HepG2 (cell line): ENCODE measurements at regions not wholly inside any gene's neighbourhood (a gene's known extent, or its start where the extent isn't known, plus 50 kb on each side); places are given as distances from the start of the nearest gene placed in this dataset.

Experiments used
- CC2D1A ChIP-seq: sonication (generic); formaldehyde crosslinking; IDR thresholded peaks from 2 replicates; pipeline ENCODE4 v1.8.1; 2023; ENCODE audit warnings: mild to moderate bottlenecking, missing genetic modification reagents
- GTF3A ChIP-seq: sonication (generic); formaldehyde crosslinking; conservative IDR thresholded peaks from 2 replicates; pipeline ENCODE4 v1.4.0; 2020; ENCODE audit warnings: mild to moderate bottlenecking, missing genetic modification reagents
- HDAC2 ChIP-seq: sonication (generic); formaldehyde crosslinking; IDR thresholded peaks from 2 replicates; pipeline ENCODE4 v1.4.0; 2020; ENCODE audit warnings: missing genetic modification reagents
- JUND ChIP-seq: sonication (generic); formaldehyde crosslinking; IDR thresholded peaks from 2 replicates; pipeline ENCODE4 v1.8.0; 2022; ENCODE audit warnings: mild to moderate bottlenecking, missing genetic modification reagents
- LCORL ChIP-seq, 2 experiments: fragments of 450-650 bp in 1 of 2; sonication (generic) in 1 of 2; formaldehyde crosslinking in 1 of 2; IDR thresholded peaks; 2 replicates each; pipeline versions ENCODE4 v1.5.0 to v1.6.1; 2017 to 2020; ENCODE audit warnings: antibody characterized with exemption in 1 of 2, missing genetic modification reagents in 1 of 2
- MTA3 ChIP-seq: sonication (generic); formaldehyde crosslinking; IDR thresholded peaks from 2 replicates; pipeline ENCODE4 v1.4.0; 2020; ENCODE audit warnings: missing genetic modification reagents
- PAF1 ChIP-seq: IDR thresholded peaks from 2 replicates; pipeline ENCODE4 v1.6.1; 2016; ENCODE audit warnings: missing genetic modification reagents, missing compliant biosample characterization
- SMAD3 ChIP-seq: sonication (generic); formaldehyde crosslinking; IDR thresholded peaks from 2 replicates; pipeline ENCODE4 v1.4.0; 2020; ENCODE audit warnings: missing genetic modification reagents
- U2AF1 ChIP-seq: fragments of 200-400 bp; formaldehyde crosslinking; optimal IDR thresholded peaks from 2 replicates; pipeline ENCODE3; 2017; ENCODE audit warnings: mild to moderate bottlenecking, low read depth, low read length
- ZNF24 ChIP-seq: fragments of 450-650 bp; IDR thresholded peaks from 2 replicates; pipeline ENCODE4 v1.6.1; 2017; ENCODE audit warnings: antibody characterized with exemption, mild to moderate bottlenecking
- ZNF629 ChIP-seq: sonication (generic); formaldehyde crosslinking; conservative IDR thresholded peaks from 2 replicates; pipeline ENCODE4 v1.5.0; 2020; ENCODE audit warnings: missing genetic modification reagents
- TF ChIP-seq, protein P1 (sequence below): sonication (generic); formaldehyde crosslinking; IDR thresholded peaks from 2 replicates; pipeline ENCODE4 v1.8.1; 2023; ENCODE audit warnings: mild to moderate bottlenecking, missing genetic modification reagents
- TF ChIP-seq, protein P2 (sequence below): IDR thresholded peaks from 2 replicates; pipeline ENCODE4 v1.6.1; 2016
- TF ChIP-seq, protein P3 (sequence below): sonication (generic); formaldehyde crosslinking; IDR thresholded peaks from 2 replicates; pipeline ENCODE4 v1.8.1; 2023; ENCODE audit warnings: mild to moderate bottlenecking, moderate library complexity, missing genetic modification reagents
- TF ChIP-seq, protein P4 (sequence below): sonication (generic); formaldehyde crosslinking; IDR thresholded peaks from 2 replicates; pipeline ENCODE4 v1.4.0; 2020; ENCODE audit warnings: missing genetic modification reagents, borderline replicate concordance
- TF ChIP-seq, protein P5 (sequence below), 2 experiments: sonication (generic) in 1 of 2; formaldehyde crosslinking in 1 of 2; IDR thresholded peaks; 2 replicates each; pipeline versions ENCODE4 v1.5.1 to v1.6.1; 2011 to 2020; ENCODE audit warnings: borderline replicate concordance in 1 of 2, low read depth in 1 of 2, low read length in 1 of 2, mild to moderate bottlenecking in 1 of 2, missing genetic modification reagents in 1 of 2, moderate library complexity in 1 of 2

DNA sequence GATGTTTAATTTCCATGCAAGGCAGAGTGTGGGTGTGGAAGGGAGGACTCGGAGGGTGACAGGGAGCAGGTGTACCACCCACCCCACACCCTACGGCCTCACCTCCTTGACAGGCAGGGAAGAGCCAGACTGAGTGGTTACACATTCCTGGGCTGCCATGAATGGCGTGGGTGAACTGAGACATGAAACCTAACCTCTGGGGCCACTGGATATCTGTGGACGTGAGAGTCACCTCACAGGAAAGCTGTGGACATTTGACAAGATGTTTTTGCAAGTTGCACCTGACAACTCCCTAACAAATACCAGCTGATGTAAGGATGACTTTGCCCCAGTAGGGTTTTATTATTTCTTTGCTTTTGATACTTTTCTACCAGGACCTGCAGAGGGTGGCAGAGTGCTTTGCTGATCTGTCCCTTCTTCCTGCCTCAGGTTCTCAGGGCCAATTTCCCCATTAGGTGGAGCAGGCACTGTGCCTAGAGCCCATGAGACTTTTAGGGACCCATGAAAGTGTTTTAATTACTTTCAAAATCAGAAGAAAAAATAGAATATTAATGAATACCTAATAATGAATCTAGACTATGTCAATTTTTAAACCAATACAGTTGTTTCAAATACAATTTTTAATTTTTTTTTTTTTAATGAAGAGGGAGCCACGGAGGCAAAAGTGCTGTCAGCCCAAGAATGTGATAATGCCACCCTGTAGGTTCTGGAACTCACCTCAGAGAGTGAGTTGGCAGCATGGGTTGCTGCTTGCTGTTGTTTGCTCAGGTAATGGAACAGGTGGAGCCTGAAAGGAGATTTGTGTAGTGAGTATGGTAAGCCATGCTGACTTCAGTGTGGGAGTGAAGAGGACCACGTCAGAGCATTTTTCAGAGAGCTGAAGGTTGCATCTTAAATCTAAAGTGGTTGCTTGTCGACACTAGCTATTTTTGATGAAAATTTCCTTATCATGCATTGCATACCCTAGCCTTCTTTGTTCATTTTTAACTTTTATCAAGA is 58.0 kb upstream of the CYSLTR2 start (continued):
- TF ChIP-seq LCORL (IDR thresholded peaks at IDR 0.05) (no peak), LCORL (CRISPR knock-in tag; IDR thresholded peaks at IDR 0.05) (no peak), SMAD3 (CRISPR knock-in tag) (no peak), ZNF629 (CRISPR knock-in tag) (no peak), MTA3 (CRISPR knock-in tag) (no peak), PAF1 (CRISPR knock-in tag) (no peak), ZNF24 (no peak), HDAC2 (CRISPR knock-in tag) (no peak), U2AF1 (no peak), CC2D1A (CRISPR knock-in tag) (no peak), JUND (CRISPR knock-in tag) (no peak), GTF3A (CRISPR knock-in tag) (no peak)
- TF ChIP-seq, protein P1, sequence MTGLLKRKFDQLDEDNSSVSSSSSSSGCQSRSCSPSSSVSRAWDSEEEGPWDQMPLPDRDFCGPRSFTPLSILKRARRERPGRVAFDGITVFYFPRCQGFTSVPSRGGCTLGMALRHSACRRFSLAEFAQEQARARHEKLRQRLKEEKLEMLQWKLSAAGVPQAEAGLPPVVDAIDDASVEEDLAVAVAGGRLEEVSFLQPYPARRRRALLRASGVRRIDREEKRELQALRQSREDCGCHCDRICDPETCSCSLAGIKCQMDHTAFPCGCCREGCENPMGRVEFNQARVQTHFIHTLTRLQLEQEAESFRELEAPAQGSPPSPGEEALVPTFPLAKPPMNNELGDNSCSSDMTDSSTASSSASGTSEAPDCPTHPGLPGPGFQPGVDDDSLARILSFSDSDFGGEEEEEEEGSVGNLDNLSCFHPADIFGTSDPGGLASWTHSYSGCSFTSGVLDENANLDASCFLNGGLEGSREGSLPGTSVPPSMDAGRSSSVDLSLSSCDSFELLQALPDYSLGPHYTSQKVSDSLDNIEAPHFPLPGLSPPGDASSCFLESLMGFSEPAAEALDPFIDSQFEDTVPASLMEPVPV (CRISPR knock-in tag) = no peak
- TF ChIP-seq, protein P2, sequence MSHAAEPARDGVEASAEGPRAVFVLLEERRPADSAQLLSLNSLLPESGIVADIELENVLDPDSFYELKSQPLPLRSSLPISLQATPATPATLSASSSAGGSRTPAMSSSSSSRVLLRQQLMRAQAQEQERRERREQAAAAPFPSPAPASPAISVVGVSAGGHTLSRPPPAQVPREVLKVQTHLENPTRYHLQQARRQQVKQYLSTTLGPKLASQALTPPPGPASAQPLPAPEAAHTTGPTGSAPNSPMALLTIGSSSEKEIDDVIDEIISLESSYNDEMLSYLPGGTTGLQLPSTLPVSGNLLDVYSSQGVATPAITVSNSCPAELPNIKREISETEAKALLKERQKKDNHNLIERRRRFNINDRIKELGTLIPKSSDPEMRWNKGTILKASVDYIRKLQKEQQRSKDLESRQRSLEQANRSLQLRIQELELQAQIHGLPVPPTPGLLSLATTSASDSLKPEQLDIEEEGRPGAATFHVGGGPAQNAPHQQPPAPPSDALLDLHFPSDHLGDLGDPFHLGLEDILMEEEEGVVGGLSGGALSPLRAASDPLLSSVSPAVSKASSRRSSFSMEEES (CRISPR knock-in tag) = no peak
- TF ChIP-seq, protein P3, sequence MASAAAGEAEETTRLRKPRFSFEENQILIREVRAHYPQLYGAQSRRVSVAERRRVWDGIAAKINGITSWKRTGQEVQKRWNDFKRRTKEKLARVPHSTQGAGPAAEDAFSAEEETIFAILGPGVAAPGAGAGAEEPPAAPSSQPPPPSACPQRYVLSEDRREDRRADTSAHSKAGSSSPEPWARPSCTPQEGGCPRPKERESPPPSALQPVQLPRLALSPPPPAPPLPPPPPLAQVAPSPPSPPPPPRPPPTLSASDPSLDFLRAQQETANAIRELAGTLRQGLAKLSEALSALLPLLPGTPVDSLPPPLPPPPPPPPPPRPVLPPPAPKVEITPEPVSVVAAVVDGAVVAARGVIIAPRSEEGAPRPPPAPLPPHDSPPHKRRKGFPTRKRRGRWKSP = no peak
- TF ChIP-seq, protein P4, sequence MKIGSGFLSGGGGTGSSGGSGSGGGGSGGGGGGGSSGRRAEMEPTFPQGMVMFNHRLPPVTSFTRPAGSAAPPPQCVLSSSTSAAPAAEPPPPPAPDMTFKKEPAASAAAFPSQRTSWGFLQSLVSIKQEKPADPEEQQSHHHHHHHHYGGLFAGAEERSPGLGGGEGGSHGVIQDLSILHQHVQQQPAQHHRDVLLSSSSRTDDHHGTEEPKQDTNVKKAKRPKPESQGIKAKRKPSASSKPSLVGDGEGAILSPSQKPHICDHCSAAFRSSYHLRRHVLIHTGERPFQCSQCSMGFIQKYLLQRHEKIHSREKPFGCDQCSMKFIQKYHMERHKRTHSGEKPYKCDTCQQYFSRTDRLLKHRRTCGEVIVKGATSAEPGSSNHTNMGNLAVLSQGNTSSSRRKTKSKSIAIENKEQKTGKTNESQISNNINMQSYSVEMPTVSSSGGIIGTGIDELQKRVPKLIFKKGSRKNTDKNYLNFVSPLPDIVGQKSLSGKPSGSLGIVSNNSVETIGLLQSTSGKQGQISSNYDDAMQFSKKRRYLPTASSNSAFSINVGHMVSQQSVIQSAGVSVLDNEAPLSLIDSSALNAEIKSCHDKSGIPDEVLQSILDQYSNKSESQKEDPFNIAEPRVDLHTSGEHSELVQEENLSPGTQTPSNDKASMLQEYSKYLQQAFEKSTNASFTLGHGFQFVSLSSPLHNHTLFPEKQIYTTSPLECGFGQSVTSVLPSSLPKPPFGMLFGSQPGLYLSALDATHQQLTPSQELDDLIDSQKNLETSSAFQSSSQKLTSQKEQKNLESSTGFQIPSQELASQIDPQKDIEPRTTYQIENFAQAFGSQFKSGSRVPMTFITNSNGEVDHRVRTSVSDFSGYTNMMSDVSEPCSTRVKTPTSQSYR = no peak
- TF ChIP-seq, protein P5, sequence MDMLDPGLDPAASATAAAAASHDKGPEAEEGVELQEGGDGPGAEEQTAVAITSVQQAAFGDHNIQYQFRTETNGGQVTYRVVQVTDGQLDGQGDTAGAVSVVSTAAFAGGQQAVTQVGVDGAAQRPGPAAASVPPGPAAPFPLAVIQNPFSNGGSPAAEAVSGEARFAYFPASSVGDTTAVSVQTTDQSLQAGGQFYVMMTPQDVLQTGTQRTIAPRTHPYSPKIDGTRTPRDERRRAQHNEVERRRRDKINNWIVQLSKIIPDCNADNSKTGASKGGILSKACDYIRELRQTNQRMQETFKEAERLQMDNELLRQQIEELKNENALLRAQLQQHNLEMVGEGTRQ (IDR thresholded peaks at IDR 0.05; ENCODE audit: low read depth, low read length) = no peak
- TF ChIP-seq, protein P5 (CRISPR knock-in tag; IDR thresholded peaks at IDR 0.05; ENCODE audit: borderline replicate concordance) = no peak
